ENCODE measurements at regions not wholly inside any gene's neighbourhood (a gene's known extent, or its start where the extent isn't known, plus 50 kb on each side); places are given as distances from the start of the nearest gene placed in this dataset.
"Not testable (repeated sequence)": the region's sequence is repeated elsewhere in the genome, so short reads cannot be mapped to it uniquely, and the experiment has no call there.

- not testable (repeated sequence) for H3K4me3 ChIP-seq, H3K27ac ChIP-seq
Observed at GRCh38 chr12:131564138-131564727, 146.7 kb upstream of the SFSWAP start.

GRCh38 chr12:131564845-131565244, 146.0 kb upstream of the SFSWAP start:
- H3K27ac ChIP-seq: no peak overlapping the region
- H3K4me3 ChIP-seq: no peak overlapping the region

- no peak overlapping the region for H3K4me3 ChIP-seq
Observed at GRCh38 chr12:131565267-131566015, 145.4 kb upstream of the SFSWAP start.

GRCh38 chr12:131568336-131568735, 142.6 kb upstream of the SFSWAP start:
- H3K4me3 ChIP-seq: no peak overlapping the region
- H3K27ac ChIP-seq: no peak overlapping the region

More at GRCh38 chr12:131565267-131566015, 145.4 kb upstream of the SFSWAP start:
- no peak overlapping the region for H3K27ac ChIP-seq

- Histone ChIP-seq H3K27ac (no peak overlapping the region), H3K4me3 (no peak overlapping the region)
Observed at GRCh38 chr12:131570596-131570995, 140.3 kb upstream of the SFSWAP start.

GRCh38 chr12:131571827-131572226, 139.1 kb upstream of the SFSWAP start:
- Histone ChIP-seq H3K4me3 (no peak overlapping the region), H3K27ac (no peak overlapping the region)

GRCh38 chr12:131572626-131573025, 138.3 kb upstream of the SFSWAP start:
- H3K27ac ChIP-seq: no peak overlapping the region
- H3K4me3 ChIP-seq: no peak overlapping the region

- H3K27ac ChIP-seq: no peak overlapping the region
- no peak overlapping the region for H3K4me3 ChIP-seq
Observed at GRCh38 chr12:131573631-131574394, 137.1 kb upstream of the SFSWAP start.

GRCh38 chr12:131574395-131574771, 136.5 kb upstream of the SFSWAP start:
- no peak overlapping the region for H3K4me3 ChIP-seq
- no peak overlapping the region for H3K27ac ChIP-seq

GRCh38 chr12:131575371-131575770, 135.5 kb upstream of the SFSWAP start:
- H3K27ac ChIP-seq: no peak overlapping the region
- no peak overlapping the region for H3K4me3 ChIP-seq

GRCh38 chr12:131576734-131577133, 134.2 kb upstream of the SFSWAP start:
- H3K27ac ChIP-seq, H3K4me3 ChIP-seq: not testable (repeated sequence)

GRCh38 chr12:131577766-131578165, 133.1 kb upstream of the SFSWAP start:
- Histone ChIP-seq H3K4me3 (no peak overlapping the region), H3K27ac (no peak overlapping the region)

GRCh38 chr12:131578828-131579470, 131.9 kb upstream of the SFSWAP start:
- Histone ChIP-seq H3K27ac (no peak overlapping the region), H3K4me3 (no peak overlapping the region)

GRCh38 chr12:131583090-131583712, 127.7 kb upstream of the SFSWAP start:
- no peak overlapping the region for H3K4me3 ChIP-seq
- H3K27ac ChIP-seq: no peak overlapping the region

- Histone ChIP-seq H3K4me3 (no peak overlapping the region), H3K27ac (no peak overlapping the region)
Observed at GRCh38 chr12:131586269-131586668, 124.6 kb upstream of the SFSWAP start.

- Histone ChIP-seq H3K27ac (no peak overlapping the region), H3K4me3 (no peak overlapping the region)
Observed at GRCh38 chr12:131586761-131587160, 124.1 kb upstream of the SFSWAP start.

- H3K4me3 ChIP-seq: no peak overlapping the region
- H3K27ac ChIP-seq: no peak overlapping the region
Observed at GRCh38 chr12:131587565-131587964, 123.3 kb upstream of the SFSWAP start.

- Histone ChIP-seq H3K27ac (peak overlapping the region in 1 of 21 experiments; percentile 8), H3K4me3 (no peak overlapping the region)
Observed at GRCh38 chr12:131589221-131589897, 121.5 kb upstream of the SFSWAP start.

GRCh38 chr12:131589966-131590365, 120.9 kb upstream of the SFSWAP start:
- Histone ChIP-seq H3K4me3 (no peak overlapping the region), H3K27ac (no peak overlapping the region)

All from skin epidermis (tissue), 12 donors.